ENCODE measurements at regions not wholly inside any gene's neighbourhood (a gene's known extent, or its start where the extent isn't known, plus 50 kb on each side); places are given as distances from the start of the nearest gene placed in this dataset.
"Not testable (repeated sequence)": the region's sequence is repeated elsewhere in the genome, so short reads cannot be mapped to it uniquely, and the experiment has no call there.

- DNase-seq: not testable (repeated sequence)
Observed at GRCh38 chr4:77527900-77528299, 77.7 kb upstream of the CXCL13 start.

GRCh38 chr4:77538144-77538543 lies 67.5 kb upstream of the CXCL13 start:
- no peak for DNase-seq

- DNase-seq: no peak
Observed at GRCh38 chr4:77538574-77539157, 67.0 kb upstream of the CXCL13 start.

All from C1 segment of cervical spinal cord (tissue), 14 donors.